GM12864 (cell line): ENCODE measurements at regions not wholly inside any gene's neighbourhood (a gene's known extent, or its start where the extent isn't known, plus 50 kb on each side); places are given as distances from the start of the nearest gene placed in this dataset.

Experiments
- DNase-seq: peaks from one replicate; pipeline ENCODE4 v3.0.0-alpha.2; 2011; ENCODE audit warnings: low read depth
- H3K4me3 ChIP-seq: 2 replicates; pipeline ENCODE4 v1.5.1; 2011; ENCODE audit warnings: mild to moderate bottlenecking, low read depth, low read length, control low read depth
- CTCF ChIP-seq: IDR thresholded peaks from 2 replicates; pipeline ENCODE4 v1.5.1; 2011; ENCODE audit warnings: low read depth, mild to moderate bottlenecking, moderate library complexity, low read length, control low read depth, inconsistent platforms; ENCODE audit errors: missing control alignments

- no peak for TF ChIP-seq CTCF
- DNase-seq, result no peak
- H3K4me3 ChIP-seq, result no peak overlapping the region
These were observed 80.7 kb upstream of the RNF152 start for GRCh38 chr18:61973273-61974115.

GRCh38 chr18:61972389-61973264 lies 79.8 kb upstream of the RNF152 start:
- no peak for DNase-seq
- H3K4me3 ChIP-seq, result no peak overlapping the region
- TF ChIP-seq CTCF, result no peak

GRCh38 chr18:61967252-61967891 lies 74.6 kb upstream of the RNF152 start:
- no peak for DNase-seq
- TF ChIP-seq CTCF, result no peak
- no peak overlapping the region for H3K4me3 ChIP-seq

GRCh38 chr18:61965311-61965710 lies 72.5 kb upstream of the RNF152 start:
- H3K4me3 ChIP-seq, result no peak overlapping the region
- DNase-seq, result no peak
- TF ChIP-seq CTCF, result no peak

- no peak overlapping the region for H3K4me3 ChIP-seq
- DNase-seq, result no peak
- TF ChIP-seq CTCF, result no peak
These were observed 71.8 kb upstream of the RNF152 start for GRCh38 chr18:61964616-61965015.

GRCh38 chr18:61963705-61964104 lies 70.9 kb upstream of the RNF152 start:
- no peak for DNase-seq
- H3K4me3 ChIP-seq, result no peak overlapping the region
- no peak for TF ChIP-seq CTCF
